Peyer's patch (tissue), 4 donors: ENCODE measurements at regions not wholly inside any gene's neighbourhood (a gene's known extent, or its start where the extent isn't known, plus 50 kb on each side); places are given as distances from the start of the nearest gene placed in this dataset.

Experiments
- CTCF ChIP-seq, 6 experiments: fragments of 450-650 bp in 4 of 6; fragments of 200-600 bp in 2 of 6; sonication (generic) in 1 of 6; IDR thresholded peaks; one replicate each; pipeline ENCODE4 v1.5.1; 2017 to 2019; ENCODE audit warnings: antibody characterized with exemption in 6 of 6, mild to moderate bottlenecking in 3 of 6, moderate library complexity in 1 of 6
- POLR2A ChIP-seq, 2 donors: fragments of 450-650 bp; IDR thresholded peaks; one replicate each; pipeline ENCODE4 v1.5.1; 2017; ENCODE audit warnings: antibody characterized with exemption in 2 of 2, mild to moderate bottlenecking in 2 of 2, moderate library complexity in 2 of 2

GRCh38 chr13:33405371-33405770 is 119.8 kb upstream of the STARD13 start:
- TF ChIP-seq CTCF (IDR thresholded peaks at IDR 0.05) (no peak), POLR2A (IDR thresholded peaks at IDR 0.05) (no peak)
